Ascending aorta (tissue), 2 donors: ENCODE measurements at regions not wholly inside any gene's neighbourhood (a gene's known extent, or its start where the extent isn't known, plus 50 kb on each side); places are given as distances from the start of the nearest gene placed in this dataset.

Experiments used
- DNase-seq, 2 donors: peaks; one replicate each; pipeline ENCODE4 v3.0.0-alpha.2; 2019; ENCODE audit warnings: low spot score in 2 of 2
- H3K27ac ChIP-seq, 2 donors: fragments of 200-600 bp; sonication (generic); one replicate each; pipeline ENCODE4 v1.5.1; 2016 to 2017; ENCODE audit warnings: mild to moderate bottlenecking in 1 of 2
- H3K27me3 ChIP-seq: fragments of 200-600 bp; sonication (generic); one replicate; pipeline ENCODE4 v1.5.1; 2017
- H3K36me3 ChIP-seq, 2 donors: fragments of 200-600 bp; sonication (generic); one replicate each; pipeline ENCODE4 v1.5.1; 2016
- H3K4me1 ChIP-seq, 2 donors: fragments of 200-600 bp; sonication (generic); one replicate each; pipeline ENCODE4 v1.5.1; 2016 to 2017; ENCODE audit warnings: mild to moderate bottlenecking in 1 of 2
- H3K4me3 ChIP-seq, 2 donors: fragments of 200-600 bp; sonication (generic); one replicate each; pipeline ENCODE4 v1.5.1; 2016 to 2017; ENCODE audit warnings: mild to moderate bottlenecking in 1 of 2
- H3K9me3 ChIP-seq, 2 donors: fragments of 200-600 bp; sonication (generic); one replicate each; pipeline ENCODE4 v1.5.1; 2016
- intact Hi-C: fragments of 100-400 bp; cut with DNase I; formaldehyde crosslinking; loops from one replicate; pipeline ENCODE4 v1.15.1; 2023
- TF ChIP-seq, protein P1 (sequence below), 3 experiments: fragments of 200-600 bp in 2 of 3; fragments of 450-650 bp in 1 of 3; sonication (generic) in 2 of 3; IDR thresholded peaks; one replicate each; pipeline ENCODE4 v1.5.1; 2016 to 2019; ENCODE audit warnings: antibody characterized with exemption in 3 of 3, mild to moderate bottlenecking in 1 of 3, moderate library complexity in 1 of 3

DNA sequence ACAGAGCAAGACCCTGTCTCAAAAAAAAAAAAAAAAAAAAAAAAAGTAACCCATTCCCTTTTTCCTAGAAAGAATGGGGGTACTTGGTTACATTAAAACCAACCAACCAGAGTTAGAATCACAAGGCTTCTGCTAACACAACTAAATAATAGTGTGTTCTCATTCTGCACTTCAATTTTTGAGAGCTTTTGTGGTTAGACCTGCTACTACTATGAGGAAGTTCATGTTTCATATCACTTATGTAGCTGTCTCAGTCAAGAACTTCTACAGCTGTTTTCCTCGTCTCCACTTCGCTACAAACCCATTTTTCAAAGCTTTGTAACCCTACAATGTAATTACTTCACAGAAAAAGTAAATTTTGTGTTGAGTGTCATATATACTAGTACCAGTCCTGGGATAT lies 58.3 kb downstream of the PDHA2 start:
- TF ChIP-seq, protein P1, sequence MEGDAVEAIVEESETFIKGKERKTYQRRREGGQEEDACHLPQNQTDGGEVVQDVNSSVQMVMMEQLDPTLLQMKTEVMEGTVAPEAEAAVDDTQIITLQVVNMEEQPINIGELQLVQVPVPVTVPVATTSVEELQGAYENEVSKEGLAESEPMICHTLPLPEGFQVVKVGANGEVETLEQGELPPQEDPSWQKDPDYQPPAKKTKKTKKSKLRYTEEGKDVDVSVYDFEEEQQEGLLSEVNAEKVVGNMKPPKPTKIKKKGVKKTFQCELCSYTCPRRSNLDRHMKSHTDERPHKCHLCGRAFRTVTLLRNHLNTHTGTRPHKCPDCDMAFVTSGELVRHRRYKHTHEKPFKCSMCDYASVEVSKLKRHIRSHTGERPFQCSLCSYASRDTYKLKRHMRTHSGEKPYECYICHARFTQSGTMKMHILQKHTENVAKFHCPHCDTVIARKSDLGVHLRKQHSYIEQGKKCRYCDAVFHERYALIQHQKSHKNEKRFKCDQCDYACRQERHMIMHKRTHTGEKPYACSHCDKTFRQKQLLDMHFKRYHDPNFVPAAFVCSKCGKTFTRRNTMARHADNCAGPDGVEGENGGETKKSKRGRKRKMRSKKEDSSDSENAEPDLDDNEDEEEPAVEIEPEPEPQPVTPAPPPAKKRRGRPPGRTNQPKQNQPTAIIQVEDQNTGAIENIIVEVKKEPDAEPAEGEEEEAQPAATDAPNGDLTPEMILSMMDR (IDR thresholded peaks at IDR 0.05): no peak
- intact Hi-C loops: no loop called here
- DNase-seq: no peak

GRCh38 chr4:95909211-95909610 lies 69.3 kb downstream of the PDHA2 start:
- no peak for DNase-seq
- no peaks in the 10 kb centered on the region for H3K4me1 ChIP-seq
- H3K4me3 ChIP-seq: no peak overlapping the region
- H3K27me3 ChIP-seq: no peaks in the 10 kb centered on the region
- no peaks in the 10 kb centered on the region for H3K36me3 ChIP-seq
- intact Hi-C loops: no loop called here
- TF ChIP-seq, protein P1 (IDR thresholded peaks at IDR 0.05): no peak
- no peaks in the 10 kb centered on the region for H3K9me3 ChIP-seq
- no peak overlapping the region for H3K27ac ChIP-seq

More for the DNA sequence above, 58.3 kb downstream of the PDHA2 start:
- no peaks in the 10 kb centered on the region for H3K36me3 ChIP-seq
- no peaks in the 10 kb centered on the region for H3K4me1 ChIP-seq
- H3K27ac ChIP-seq: no peak overlapping the region
- no peak overlapping the region for H3K4me3 ChIP-seq
- H3K9me3 ChIP-seq: no peaks in the 10 kb centered on the region
- H3K27me3 ChIP-seq: no peaks in the 10 kb centered on the region

DNA sequence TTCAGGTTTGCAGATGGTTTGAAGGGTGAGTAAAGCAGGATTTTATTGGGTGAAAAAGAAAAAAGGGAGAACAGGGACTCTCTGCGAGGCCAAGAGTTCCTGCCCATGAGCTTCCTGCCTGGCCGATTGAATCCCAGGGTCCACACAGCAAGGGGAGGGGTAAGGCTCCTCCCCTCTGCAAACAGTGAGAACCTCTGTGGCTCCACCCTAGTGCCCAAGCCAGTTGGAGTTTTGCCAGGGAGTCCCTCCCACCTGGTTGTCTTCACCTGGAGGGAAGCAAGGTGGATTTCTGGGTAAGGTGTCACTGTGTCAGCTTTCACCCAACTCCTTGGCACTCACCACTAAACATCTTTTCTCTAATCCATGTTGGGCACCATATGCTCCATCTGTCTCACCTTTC lies 70.9 kb downstream of the PDHA2 start:
- intact Hi-C loops: no loop called here
- no peak for DNase-seq
- Histone ChIP-seq H3K36me3 (no peaks in the 10 kb centered on the region), H3K27me3 (no peaks in the 10 kb centered on the region), H3K4me1 (no peaks in the 10 kb centered on the region), H3K27ac (no peak overlapping the region), H3K9me3 (no peaks in the 10 kb centered on the region), H3K4me3 (no peak overlapping the region)
- TF ChIP-seq, protein P1 (IDR thresholded peaks at IDR 0.05): no peak

DNA sequence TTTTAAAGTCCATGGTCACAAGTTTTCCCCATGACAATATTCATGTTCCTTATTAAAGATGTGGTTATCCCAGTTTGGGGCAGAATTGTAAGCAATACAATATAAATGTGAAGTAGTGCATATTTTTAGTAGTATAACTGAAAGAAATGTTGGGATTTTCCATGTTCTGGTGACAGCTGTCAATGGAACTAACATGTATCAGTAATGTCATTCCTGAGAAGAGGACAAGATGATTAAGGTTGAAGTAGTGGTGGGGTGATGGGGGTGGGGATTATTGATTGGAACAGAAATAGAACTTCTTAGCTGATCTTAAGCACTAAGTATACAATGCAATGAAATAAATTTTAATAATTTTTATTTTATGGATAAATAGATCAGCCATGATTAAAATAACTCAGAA lies 81.6 kb downstream of the PDHA2 start:
- Histone ChIP-seq H3K4me1 (no peaks in the 10 kb centered on the region), H3K9me3 (peaks cover 0 to 11% of the 10 kb centered on the region in 2 donors), H3K4me3 (no peak overlapping the region), H3K27ac (no peak overlapping the region), H3K27me3 (no peaks in the 10 kb centered on the region), H3K36me3 (no peaks in the 10 kb centered on the region)
- DNase-seq: no peak
- TF ChIP-seq, protein P1 (IDR thresholded peaks at IDR 0.05): no peak
- intact Hi-C loops: no loop called here

- TF ChIP-seq, protein P1 (IDR thresholded peaks at IDR 0.05): no peak
- no peaks in the 10 kb centered on the region for H3K36me3 ChIP-seq
Observed at GRCh38 chr4:95929448-95930064, 89.7 kb downstream of the PDHA2 start.

DNA sequence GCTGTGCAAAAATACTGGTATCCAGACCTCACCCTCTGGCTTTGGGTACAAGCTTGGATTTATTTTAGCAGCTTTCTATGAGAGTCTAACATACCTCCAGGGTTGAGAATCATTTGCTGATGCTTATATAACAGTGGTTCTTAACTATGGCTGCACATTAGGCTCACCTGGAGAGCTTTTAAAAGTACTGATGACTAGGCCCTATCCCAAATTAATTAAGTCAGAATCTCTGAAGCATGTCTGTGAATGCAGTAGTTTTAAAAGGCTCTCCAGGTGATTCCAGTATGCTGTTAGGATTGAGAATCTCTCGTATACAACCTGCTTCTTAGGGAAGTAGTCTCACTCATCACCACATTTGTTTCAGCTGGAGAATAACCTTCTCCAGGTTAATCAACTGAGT lies 99.2 kb downstream of the PDHA2 start:
- no peak for DNase-seq
- H3K27ac ChIP-seq: no peak overlapping the region
- H3K27me3 ChIP-seq: no peaks in the 10 kb centered on the region
- intact Hi-C loops: no loop called here
- no peaks in the 10 kb centered on the region for H3K9me3 ChIP-seq
- TF ChIP-seq, protein P1 (IDR thresholded peaks at IDR 0.05): no peak
- H3K4me3 ChIP-seq: no peak overlapping the region
- H3K36me3 ChIP-seq: no peaks in the 10 kb centered on the region
- no peaks in the 10 kb centered on the region for H3K4me1 ChIP-seq

More at GRCh38 chr4:95929448-95930064, 89.7 kb downstream of the PDHA2 start:
- Histone ChIP-seq H3K4me3 (no peak overlapping the region), H3K9me3 (peaks cover 6 to 11% of the 10 kb centered on the region in 2 donors), H3K27me3 (no peaks in the 10 kb centered on the region), H3K4me1 (no peaks in the 10 kb centered on the region), H3K27ac (no peak overlapping the region)
- DNase-seq: no peak
- intact Hi-C loops: no loop called here
